GM19397 (cell line): ENCODE measurements at regions not wholly inside any gene's neighbourhood (a gene's known extent, or its start where the extent isn't known, plus 50 kb on each side); places are given as distances from the start of the nearest gene placed in this dataset.
"Not testable (repeated sequence)": the region's sequence is repeated elsewhere in the genome, so short reads cannot be mapped to it uniquely, and the experiment has no call there.

Experiments
- ATAC-seq: cut with Tn5 transposase; IDR thresholded peaks from one replicate; pipeline ENCODE4 v1.9.1; 2021; ENCODE audit warnings: mild to moderate bottlenecking, moderate library complexity; ENCODE audit not compliant: unreplicated experiment

DNA sequence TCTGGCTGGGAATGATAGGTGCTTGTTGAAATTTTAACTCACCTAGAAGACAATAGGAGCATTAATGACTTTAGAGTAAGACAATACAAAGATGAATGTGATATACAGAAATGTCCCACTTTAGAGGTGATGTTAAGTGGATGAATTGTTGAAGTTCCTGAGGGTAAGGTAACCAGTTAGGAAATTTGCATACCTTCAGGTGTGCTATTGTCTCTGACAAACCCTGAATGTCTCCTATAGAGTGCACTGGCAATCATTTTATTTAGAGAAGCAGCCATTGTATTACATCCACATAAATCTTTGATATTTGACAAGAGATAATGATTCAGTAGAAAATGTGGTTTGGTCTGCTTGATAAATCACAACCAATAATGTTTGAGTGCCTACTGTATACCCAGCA, 228.5 kb downstream of the RNF144A start:
- ATAC-seq, result no peak

GRCh38 chr2:7146151-7146550, 228.9 kb downstream of the RNF144A start:
- ATAC-seq, result no peak

GRCh38 chr2:7154656-7155055, 237.4 kb downstream of the RNF144A start:
- ATAC-seq, result no peak

- no peak for ATAC-seq
These were observed 244.3 kb downstream of the RNF144A start for GRCh38 chr2:7161501-7161900.

- ATAC-seq, result no peak
These were observed 248.5 kb downstream of the RNF144A start for GRCh38 chr2:7165736-7166135.

GRCh38 chr2:7167801-7168411, 250.7 kb downstream of the RNF144A start:
- ATAC-seq, result no peak

GRCh38 chr2:7169593-7169992, 252.4 kb downstream of the RNF144A start:
- no peak for ATAC-seq

- ATAC-seq, result not testable (repeated sequence)
These were observed 261.8 kb downstream of the RNF144A start for GRCh38 chr2:7178996-7179395.

GRCh38 chr2:7180638-7181370, 263.6 kb downstream of the RNF144A start:
- no peak for ATAC-seq

- no peak for ATAC-seq
These were observed 265.3 kb downstream of the RNF144A start for GRCh38 chr2:7182525-7182924.

GRCh38 chr2:7189106-7189505, 271.9 kb downstream of the RNF144A start:
- ATAC-seq, result no peak

- ATAC-seq, result no peak
These were observed 273.5 kb downstream of the RNF144A start for GRCh38 chr2:7190587-7191324.

GRCh38 chr2:7191932-7192331, 274.7 kb downstream of the RNF144A start:
- no peak for ATAC-seq

- ATAC-seq, result no peak
These were observed 276.2 kb downstream of the RNF144A start for GRCh38 chr2:7193457-7193856.

GRCh38 chr2:7194950-7195349, 277.7 kb downstream of the RNF144A start:
- no peak for ATAC-seq

DNA sequence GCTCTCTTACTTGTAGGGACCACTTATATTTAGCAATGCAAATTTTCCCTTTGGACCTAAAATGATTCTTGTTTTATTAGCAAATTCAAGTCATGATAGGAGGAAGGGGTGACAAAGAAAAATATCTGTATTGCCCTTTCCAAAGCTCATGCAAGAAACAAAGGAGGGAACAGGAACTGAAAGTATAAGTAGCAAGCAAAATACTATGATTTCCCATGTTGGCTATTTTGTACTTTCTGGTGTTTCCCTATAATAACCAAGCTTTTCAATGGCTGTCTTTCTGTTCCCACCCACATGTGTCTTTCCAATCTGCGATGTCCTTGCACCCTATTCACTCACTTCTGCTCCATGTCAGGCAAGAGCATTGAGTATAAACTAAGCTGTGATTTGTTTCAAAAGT, 279.7 kb downstream of the RNF144A start:
- no peak for ATAC-seq

GRCh38 chr2:7201851-7202250, 284.6 kb downstream of the RNF144A start:
- ATAC-seq, result no peak

GRCh38 chr2:7203056-7203467, 285.9 kb downstream of the RNF144A start:
- no peak for ATAC-seq

GRCh38 chr2:7205151-7205830, 288.1 kb downstream of the RNF144A start:
- ATAC-seq, result no peak

DNA sequence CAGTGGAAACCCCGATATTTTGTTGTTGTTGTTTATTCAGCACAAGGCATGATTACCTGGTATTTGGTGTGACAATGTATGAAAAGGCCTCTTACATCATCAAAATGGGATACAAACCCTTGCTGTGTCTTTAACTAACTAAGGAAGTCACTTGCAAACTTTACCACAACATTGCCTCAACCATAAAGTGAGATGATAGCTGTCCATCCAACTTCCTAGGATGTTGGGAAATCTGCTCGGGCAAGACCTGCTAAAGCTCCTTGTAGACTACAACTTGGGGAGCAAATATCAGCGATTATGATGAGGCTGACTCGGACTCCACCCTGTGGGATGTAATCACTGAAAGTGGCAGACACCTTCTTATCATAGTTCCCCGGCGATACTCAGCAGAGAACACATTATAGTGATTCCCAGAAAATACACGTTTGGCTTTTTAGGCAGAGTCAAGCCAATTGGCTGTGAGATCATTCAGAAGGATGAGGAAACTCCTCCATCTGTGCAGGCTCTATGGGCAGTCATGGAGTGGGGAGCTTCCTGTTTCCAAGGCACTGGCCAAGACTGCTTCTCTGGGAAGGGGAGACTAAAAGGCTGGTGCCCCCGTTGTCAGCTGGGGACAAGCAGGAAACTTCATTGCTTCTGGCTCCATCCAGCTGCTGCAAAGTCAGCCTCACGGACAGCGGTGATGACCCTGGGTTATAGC, 289.0 kb downstream of the RNF144A start:
- no peak for ATAC-seq

DNA sequence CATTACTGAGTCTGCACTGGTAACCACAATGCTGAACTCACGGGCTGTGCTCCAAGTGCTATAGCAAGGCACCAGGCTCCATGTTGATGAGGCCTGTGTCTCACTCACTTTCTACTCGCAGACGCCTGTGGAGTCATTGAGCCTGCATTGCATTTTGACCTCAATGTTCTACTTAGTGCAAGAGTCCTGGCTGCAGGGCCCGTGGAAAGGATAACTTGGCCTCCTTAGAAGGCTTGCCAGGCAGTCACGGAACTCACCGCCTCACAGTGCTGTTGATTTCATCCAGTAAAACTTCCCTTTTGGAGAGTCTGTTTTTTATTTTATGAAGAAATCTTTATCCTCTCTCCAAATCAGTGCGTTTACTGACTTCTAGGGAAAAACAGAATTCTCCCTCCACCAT, 290.4 kb downstream of the RNF144A start:
- ATAC-seq, result no peak
